ENCODE measurements at regions not wholly inside any gene's neighbourhood (a gene's known extent, or its start where the extent isn't known, plus 50 kb on each side); places are given as distances from the start of the nearest gene placed in this dataset.

GRCh38 chr2:173750353-173750801 is 214.8 kb downstream of the SP3 start:
- H3K4me1 Mint-ChIP-seq (ENCODE audit: low read depth): no peaks in the 10 kb centered on the region
- H3K27ac Mint-ChIP-seq: no peak overlapping the region
- peaks cover 8% of the 10 kb centered on the region for H3K27me3 Mint-ChIP-seq (ENCODE audit: low read depth)
- H3K9me3 Mint-ChIP-seq: no peaks in the 10 kb centered on the region
- no peak for DNase-seq
- no peak overlapping the region for H3K4me3 Mint-ChIP-seq
- no peaks in the 10 kb centered on the region for H3K36me3 Mint-ChIP-seq (ENCODE audit: low read depth)
- CTCF ChIA-PET: interaction anchor here (0.6 kb wide), 1 partner anchor 160 kb away, joined by 3 read pairs; no protein-coding TSS in a partner anchor
- intact Hi-C loops (cut with micrococcal nuclease): loop anchor here (10.0 kb wide), 2 partner anchors 294 to 346 kb away; no protein-coding TSS in a partner anchor

GRCh38 chr2:173750831-173751230 is 214.3 kb downstream of the SP3 start:
- H3K27me3 Mint-ChIP-seq (ENCODE audit: low read depth): peaks cover 8% of the 10 kb centered on the region
- H3K36me3 Mint-ChIP-seq (ENCODE audit: low read depth): no peaks in the 10 kb centered on the region
- H3K27ac Mint-ChIP-seq: no peak overlapping the region
- H3K4me1 Mint-ChIP-seq (ENCODE audit: low read depth): no peaks in the 10 kb centered on the region
- DNase-seq: no peak
- H3K9me3 Mint-ChIP-seq: no peaks in the 10 kb centered on the region
- intact Hi-C loops (cut with micrococcal nuclease): loop anchor here (10.0 kb wide), 2 partner anchors 294 to 346 kb away; no protein-coding TSS in a partner anchor
- no peak overlapping the region for H3K4me3 Mint-ChIP-seq
- CTCF ChIA-PET: no interaction called here

GRCh38 chr2:173751245-173751975 is 213.8 kb downstream of the SP3 start:
- H3K36me3 Mint-ChIP-seq (ENCODE audit: low read depth): no peaks in the 10 kb centered on the region
- no peaks in the 10 kb centered on the region for H3K4me1 Mint-ChIP-seq (ENCODE audit: low read depth)
- CTCF ChIA-PET: no interaction called here
- peaks cover 8% of the 10 kb centered on the region for H3K27me3 Mint-ChIP-seq (ENCODE audit: low read depth)
- intact Hi-C loops (cut with micrococcal nuclease): loop anchor here (10.0 kb wide), 2 partner anchors 293 to 347 kb away; no protein-coding TSS in a partner anchor
- H3K27ac Mint-ChIP-seq: no peak overlapping the region
- no peaks in the 10 kb centered on the region for H3K9me3 Mint-ChIP-seq
- DNase-seq: no peak
- no peak overlapping the region for H3K4me3 Mint-ChIP-seq

GRCh38 chr2:173752152-173752551 is 213.0 kb downstream of the SP3 start:
- peak; percentile 19 for DNase-seq
- CTCF ChIA-PET: no interaction called here
- Mint-ChIP-seq H3K27me3 (ENCODE audit: low read depth) (peaks cover 7% of the 10 kb centered on the region), H3K9me3 (no peaks in the 10 kb centered on the region), H3K4me3 (no peak overlapping the region), H3K36me3 (ENCODE audit: low read depth) (no peaks in the 10 kb centered on the region), H3K4me1 (ENCODE audit: low read depth) (no peaks in the 10 kb centered on the region), H3K27ac (no peak overlapping the region)
- intact Hi-C loops (cut with micrococcal nuclease): loop anchor here (2.0 to 10.0 kb wide), 3 partner anchors 293 to 589 kb away; no protein-coding TSS in a partner anchor

GRCh38 chr2:173753441-173753840 is 211.7 kb downstream of the SP3 start:
- H3K4me1 Mint-ChIP-seq (ENCODE audit: low read depth): no peaks in the 10 kb centered on the region
- H3K36me3 Mint-ChIP-seq (ENCODE audit: low read depth): no peaks in the 10 kb centered on the region
- intact Hi-C loops (cut with micrococcal nuclease): loop anchor here (2.0 to 10.0 kb wide), 3 partner anchors 291 to 587 kb away; no protein-coding TSS in a partner anchor
- no peak for DNase-seq
- H3K4me3 Mint-ChIP-seq: no peak overlapping the region
- no peaks in the 10 kb centered on the region for H3K9me3 Mint-ChIP-seq
- CTCF ChIA-PET: no interaction called here
- H3K27me3 Mint-ChIP-seq (ENCODE audit: low read depth): peaks cover 5% of the 10 kb centered on the region
- H3K27ac Mint-ChIP-seq: no peak overlapping the region

- H3K4me1 Mint-ChIP-seq (ENCODE audit: low read depth): no peaks in the 10 kb centered on the region
- CTCF ChIA-PET: no interaction called here
- H3K9me3 Mint-ChIP-seq: no peaks in the 10 kb centered on the region
- H3K36me3 Mint-ChIP-seq (ENCODE audit: low read depth): no peaks in the 10 kb centered on the region
- peaks cover 5% of the 10 kb centered on the region for H3K27me3 Mint-ChIP-seq (ENCODE audit: low read depth)
- intact Hi-C loops (cut with micrococcal nuclease): loop anchor here (10.0 kb wide), 2 partner anchors 291 to 349 kb away; no protein-coding TSS in a partner anchor
- no peak overlapping the region for H3K4me3 Mint-ChIP-seq
- DNase-seq: no peak
- H3K27ac Mint-ChIP-seq: no peak overlapping the region
These were observed 211.0 kb downstream of the SP3 start for GRCh38 chr2:173754165-173754564.

GRCh38 chr2:173754837-173755236 is 210.3 kb downstream of the SP3 start:
- intact Hi-C loops (cut with micrococcal nuclease): loop anchor here (10.0 kb wide), 2 partner anchors 290 to 350 kb away; no protein-coding TSS in a partner anchor

GRCh38 chr2:173755798-173756197 is 209.4 kb downstream of the SP3 start:
- no peak overlapping the region for H3K27ac Mint-ChIP-seq
- no peaks in the 10 kb centered on the region for H3K9me3 Mint-ChIP-seq
- intact Hi-C loops (cut with micrococcal nuclease): loop anchor here (10.0 kb wide), 2 partner anchors 289 to 351 kb away; no protein-coding TSS in a partner anchor
- no peaks in the 10 kb centered on the region for H3K4me1 Mint-ChIP-seq (ENCODE audit: low read depth)
- no peaks in the 10 kb centered on the region for H3K27me3 Mint-ChIP-seq (ENCODE audit: low read depth)
- CTCF ChIA-PET: interaction anchor here (0.8 kb wide), 1 partner anchor 586 kb away, joined by 3 read pairs; no protein-coding TSS in a partner anchor
- no peak overlapping the region for H3K4me3 Mint-ChIP-seq
- H3K36me3 Mint-ChIP-seq (ENCODE audit: low read depth): no peaks in the 10 kb centered on the region
- DNase-seq: no peak

More at GRCh38 chr2:173754837-173755236, 210.3 kb downstream of the SP3 start:
- CTCF ChIA-PET: interaction anchor here (0.8 kb wide), 1 partner anchor 587 kb away, joined by 3 read pairs; no protein-coding TSS in a partner anchor
- Mint-ChIP-seq H3K4me1 (ENCODE audit: low read depth) (no peaks in the 10 kb centered on the region), H3K27me3 (ENCODE audit: low read depth) (peaks cover 4% of the 10 kb centered on the region), H3K27ac (no peak overlapping the region), H3K36me3 (ENCODE audit: low read depth) (no peaks in the 10 kb centered on the region), H3K9me3 (no peaks in the 10 kb centered on the region), H3K4me3 (no peak overlapping the region)
- no peak for DNase-seq

GRCh38 chr2:173759959-173760358 is 205.2 kb downstream of the SP3 start:
- H3K27me3 Mint-ChIP-seq (ENCODE audit: low read depth): no peaks in the 10 kb centered on the region
- intact Hi-C loops (cut with micrococcal nuclease): loop anchor here (10.0 kb wide), 2 partner anchors 285 to 355 kb away; no protein-coding TSS in a partner anchor
- H3K4me3 Mint-ChIP-seq: no peak overlapping the region
- H3K36me3 Mint-ChIP-seq (ENCODE audit: low read depth): no peaks in the 10 kb centered on the region
- no peaks in the 10 kb centered on the region for H3K9me3 Mint-ChIP-seq
- CTCF ChIA-PET: no interaction called here
- H3K4me1 Mint-ChIP-seq (ENCODE audit: low read depth): no peaks in the 10 kb centered on the region
- DNase-seq: no peak
- no peak overlapping the region for H3K27ac Mint-ChIP-seq

- CTCF ChIA-PET: interaction anchor here (0.5 kb wide), 1 partner anchor 186 kb away, joined by 4 read pairs; no protein-coding TSS in a partner anchor
- H3K27me3 Mint-ChIP-seq (ENCODE audit: low read depth): no peaks in the 10 kb centered on the region
- intact Hi-C loops (cut with micrococcal nuclease): no loop called here
These were observed 204.6 kb downstream of the SP3 start for GRCh38 chr2:173760553-173760952.

GRCh38 chr2:173761603-173762119 is 203.5 kb downstream of the SP3 start:
- intact Hi-C loops (cut with micrococcal nuclease): no loop called here
- CTCF ChIA-PET: no interaction called here

More at GRCh38 chr2:173760553-173760952, 204.6 kb downstream of the SP3 start:
- Mint-ChIP-seq H3K4me3 (no peak overlapping the region), H3K27ac (no peak overlapping the region), H3K9me3 (no peaks in the 10 kb centered on the region), H3K4me1 (ENCODE audit: low read depth) (no peaks in the 10 kb centered on the region), H3K36me3 (ENCODE audit: low read depth) (no peaks in the 10 kb centered on the region)
- no peak for DNase-seq

GRCh38 chr2:173762221-173762620 is 203.0 kb downstream of the SP3 start:
- H3K9me3 Mint-ChIP-seq: no peaks in the 10 kb centered on the region
- no peaks in the 10 kb centered on the region for H3K27me3 Mint-ChIP-seq (ENCODE audit: low read depth)
- intact Hi-C loops (cut with micrococcal nuclease): no loop called here
- DNase-seq: no peak
- CTCF ChIA-PET: interaction anchor here (0.7 kb wide), 1 partner anchor 521 kb away, joined by 3 read pairs; no protein-coding TSS in a partner anchor
- H3K36me3 Mint-ChIP-seq (ENCODE audit: low read depth): no peaks in the 10 kb centered on the region
- H3K4me3 Mint-ChIP-seq: no peak overlapping the region
- no peaks in the 10 kb centered on the region for H3K4me1 Mint-ChIP-seq (ENCODE audit: low read depth)
- H3K27ac Mint-ChIP-seq: no peak overlapping the region

More at GRCh38 chr2:173761603-173762119, 203.5 kb downstream of the SP3 start:
- DNase-seq: no peak
- H3K4me1 Mint-ChIP-seq (ENCODE audit: low read depth): no peaks in the 10 kb centered on the region
- no peak overlapping the region for H3K27ac Mint-ChIP-seq
- no peak overlapping the region for H3K4me3 Mint-ChIP-seq
- no peaks in the 10 kb centered on the region for H3K36me3 Mint-ChIP-seq (ENCODE audit: low read depth)
- no peaks in the 10 kb centered on the region for H3K9me3 Mint-ChIP-seq
- no peaks in the 10 kb centered on the region for H3K27me3 Mint-ChIP-seq (ENCODE audit: low read depth)
